ENCODE measurements at regions not wholly inside any gene's neighbourhood (a gene's known extent, or its start where the extent isn't known, plus 50 kb on each side); places are given as distances from the start of the nearest gene placed in this dataset.

DNA sequence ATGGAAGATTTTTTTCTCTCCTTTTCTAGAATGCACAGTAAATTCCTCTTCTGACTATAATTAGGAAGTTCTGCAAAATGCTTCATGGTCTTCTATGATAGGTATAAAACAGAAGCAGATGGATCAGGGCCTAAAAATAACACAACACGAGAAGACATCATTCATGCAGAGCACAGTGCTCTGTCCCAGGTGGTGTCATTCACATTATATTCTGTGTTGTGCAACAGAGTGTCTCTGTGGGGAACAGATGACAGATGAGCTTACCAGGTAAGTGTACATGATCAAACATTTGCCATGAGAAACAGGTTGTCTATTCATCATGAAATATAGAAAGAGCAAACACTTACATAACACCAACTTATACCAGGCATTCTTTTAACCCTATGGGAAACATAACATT, 288.3 kb downstream of the KCTD12 start:
- H2BK5ac ChIP-seq (ENCODE audit: low read depth, low read length) = no peak overlapping the region
- no peaks in the 10 kb centered on the region for H3K36me3 ChIP-seq (ENCODE audit: control insufficient read depth in 2 of 4, insufficient read depth in 4 of 4, low read length in 3 of 4)
- H4K20me1 ChIP-seq (replicated peaks in 1 of 2; ENCODE audit: control insufficient read depth in 1 of 2, insufficient read depth in 2 of 2, low read length in 2 of 2) = no peaks in the 10 kb centered on the region
- no peak overlapping the region for H2BK20ac ChIP-seq (ENCODE audit: low read length)
- no peak overlapping the region for H4K91ac ChIP-seq (replicated peaks; ENCODE audit: insufficient read length, low read length)
- H3K4me1 ChIP-seq (replicated peaks in 1 of 4; ENCODE audit: control insufficient read depth in 3 of 4, insufficient read depth in 4 of 4, low read length in 3 of 4) = no peaks in the 10 kb centered on the region
- H3K27me3 ChIP-seq (replicated peaks in 1 of 4; ENCODE audit: control insufficient read depth in 3 of 4, extremely low read depth in 1 of 4, insufficient read depth in 3 of 4, low read length in 3 of 4) = no peaks in the 10 kb centered on the region
- H2BK120ac ChIP-seq (replicated peaks; ENCODE audit: low read depth, low read length) = no peak overlapping the region
- H3K18ac ChIP-seq (ENCODE audit: extremely low read depth, low read length) = no peak overlapping the region
- H3K4me3 ChIP-seq (ENCODE audit: extremely low read depth in 1 of 4, insufficient read depth in 2 of 4, low read depth in 3 of 4, low read length in 4 of 4) = no peak overlapping the region
- no peak overlapping the region for H3K56ac ChIP-seq (replicated peaks; ENCODE audit: insufficient read length, low read depth, low read length)
- TF ChIP-seq HDAC6 (IDR thresholded peaks at IDR 0.05; ENCODE audit: low read depth, low read length) = no peak
- TF ChIP-seq NANOG (IDR thresholded peaks at IDR 0.05; ENCODE audit: insufficient read depth, low read depth, low read length, poor library complexity, severe bottlenecking) = no peak
- no peak for TF ChIP-seq GABPA (IDR thresholded peaks at IDR 0.05; ENCODE audit: borderline replicate concordance, insufficient read depth, low read length)
- TF ChIP-seq HDAC2 (IDR thresholded peaks at IDR 0.05; ENCODE audit: borderline replicate concordance in 1 of 2, low read depth in 2 of 2, low read length in 2 of 2) = no peak
- TF ChIP-seq CHD1 (IDR thresholded peaks at IDR 0.05; ENCODE audit: low read depth, low read length) = no peak
- no peak for TF ChIP-seq EGR1 (IDR thresholded peaks at IDR 0.05; ENCODE audit: borderline replicate concordance, low read depth, low read length)
- TF ChIP-seq SRF (IDR thresholded peaks at IDR 0.05; ENCODE audit: low read depth, low read length) = no peak
- TF ChIP-seq RXRA (IDR thresholded peaks at IDR 0.05; ENCODE audit: insufficient read depth, low read depth, low read length) = no peak
- TF ChIP-seq TCF12 (IDR thresholded peaks at IDR 0.05; ENCODE audit: low read depth, low read length) = no peak
- no peak for TF ChIP-seq TEAD4 (IDR thresholded peaks at IDR 0.05; ENCODE audit: low read depth, low read length)
- no peak for TF ChIP-seq NRF1 (IDR thresholded peaks at IDR 0.05; ENCODE audit: low read depth, low read length)
- no peak for TF ChIP-seq SP1 (IDR thresholded peaks at IDR 0.05; ENCODE audit: low read depth, low read length)
- no peak for TF ChIP-seq SIN3A (conservative IDR thresholded peaks at IDR 0.05 in 1 of 2, IDR thresholded peaks at IDR 0.05 in 1 of 2; ENCODE audit: low read depth in 1 of 2, low read length in 2 of 2)
- H3K9ac ChIP-seq (replicated peaks in 1 of 4; ENCODE audit: extremely low read depth in 1 of 4, low read depth in 3 of 4, low read length in 3 of 4) = no peak overlapping the region
- H3K27ac ChIP-seq (ENCODE audit: low read depth, low read length) = no peak overlapping the region
- no peak overlapping the region for H2BK15ac ChIP-seq (ENCODE audit: low read length)
- no peak overlapping the region for H2BK12ac ChIP-seq (ENCODE audit: low read depth, low read length)
- H3K79me1 ChIP-seq (ENCODE audit: low read depth, low read length) = no peaks in the 10 kb centered on the region
- DNase-seq (ENCODE audit: low read depth in 1 of 2, low spot score in 2 of 2) (no peak), FAIRE-seq (no peak)
- no peaks in the 10 kb centered on the region for H3K9me3 ChIP-seq (ENCODE audit: insufficient read depth in 2 of 2, low read depth in 1 of 2, low read length in 1 of 2)
- POLR2A ChIA-PET (ENCODE audit: partially characterized antibody) = no interaction called here
- no peak overlapping the region for H2AK5ac ChIP-seq (ENCODE audit: low read depth, low read length)
- H4K5ac ChIP-seq (ENCODE audit: insufficient read length, low read depth, low read length) = no peak overlapping the region
- 88% methylated on average over 1 of the region's 1 CpG; no CpG with 5 or more reads in 1 of the 2 experiments for WGBS, 2 experiments (ENCODE audit: extremely low coverage in 1 of 2, insufficient coverage in 1 of 2, insufficient read length in 1 of 2, insufficient replicate concordance in 2 of 2, low coverage in 1 of 2, low lambda C conversion rate in 2 of 2, missing lambda C conversion rate in 1 of 2)
- H4K8ac ChIP-seq (ENCODE audit: extremely low read depth, insufficient read depth, low read length) = no peak overlapping the region
- CTCF ChIA-PET (ENCODE audit: partially characterized antibody) = no interaction called here
- no peak overlapping the region for H3K14ac ChIP-seq (ENCODE audit: insufficient read length)
- no peak overlapping the region for H3K4me2 ChIP-seq (ENCODE audit: insufficient read depth in 1 of 2, low read depth in 2 of 2, low read length in 2 of 2)
- no peak overlapping the region for H2AFZ ChIP-seq (ENCODE audit: low read length)
- H3K23me2 ChIP-seq (ENCODE audit: low read depth, low read length) = no peaks in the 10 kb centered on the region
- H3K4ac ChIP-seq (replicated peaks; ENCODE audit: insufficient read length, low read depth, low read length) = no peak overlapping the region
- H3K79me2 ChIP-seq (ENCODE audit: control insufficient read depth in 1 of 2, insufficient read depth in 2 of 2, low read length in 2 of 2) = no peaks in the 10 kb centered on the region
- no peak overlapping the region for H3K23ac ChIP-seq (ENCODE audit: insufficient read length)

Data from H1 (cell line).